Liver (tissue), 8 donors: ENCODE measurements at regions not wholly inside any gene's neighbourhood (a gene's known extent, or its start where the extent isn't known, plus 50 kb on each side); places are given as distances from the start of the nearest gene placed in this dataset.

ENCODE experiments used
- DNase-seq: peaks from one replicate; pipeline ENCODE4 v3.0.0-alpha.2; 2017; ENCODE audit warnings: low spot score
- H3K27ac ChIP-seq, 2 donors: one replicate each; pipeline ENCODE4 v1.7.0; 2013; ENCODE audit warnings: inconsistent platforms in 2 of 2, low read length in 2 of 2, control low read depth in 1 of 2, low read depth in 1 of 2, mild to moderate bottlenecking in 1 of 2
- H3K27me3 ChIP-seq, 4 donors: one replicate each; pipeline versions ENCODE4 v1.6.1 to v1.7.0; 2013; ENCODE audit warnings: low read length in 3 of 4, inconsistent platforms in 1 of 4, mild to moderate bottlenecking in 1 of 4, moderate library complexity in 1 of 4; ENCODE audit not compliant: control insufficient read depth in 4 of 4, insufficient read depth in 4 of 4
- H3K36me3 ChIP-seq, 4 donors: one replicate each; pipeline versions ENCODE4 v1.6.1 to v1.7.0; 2013; ENCODE audit warnings: low read length in 3 of 4, mild to moderate bottlenecking in 3 of 4, low read depth in 1 of 4, moderate library complexity in 1 of 4; ENCODE audit not compliant: control insufficient read depth in 4 of 4, insufficient read depth in 3 of 4
- H3K4me1 ChIP-seq, 4 donors: one replicate each; pipeline versions ENCODE4 v1.6.1 to v1.7.0; 2013; ENCODE audit warnings: low read length in 3 of 4, mild to moderate bottlenecking in 3 of 4, moderate library complexity in 1 of 4; ENCODE audit not compliant: control insufficient read depth in 4 of 4, insufficient read depth in 4 of 4
- H3K4me3 ChIP-seq, 3 donors: one replicate each; pipeline versions ENCODE4 v1.6.1 to v1.7.0; 2013; ENCODE audit warnings: low read length in 3 of 3, control low read depth in 1 of 3, low read depth in 1 of 3, mild to moderate bottlenecking in 1 of 3
- H3K9ac ChIP-seq, 2 donors: one replicate each; pipeline ENCODE4 v1.7.0; 2013; ENCODE audit warnings: low read length in 2 of 2, mild to moderate bottlenecking in 2 of 2, moderate library complexity in 2 of 2, control low read depth in 1 of 2, low read depth in 1 of 2
- H3K9me3 ChIP-seq, 4 donors: one replicate each; pipeline versions ENCODE4 v1.6.1 to v1.7.0; 2013; ENCODE audit warnings: low read length in 3 of 4; ENCODE audit not compliant: control insufficient read depth in 4 of 4
- EGR1 ChIP-seq, 2 donors: IDR thresholded peaks; 2 replicates each; pipeline ENCODE4 v1.6.1; 2016 to 2018; ENCODE audit warnings: antibody characterized with exemption in 2 of 2, low read depth in 2 of 2
- FOXA1 ChIP-seq: IDR thresholded peaks from 2 replicates; pipeline ENCODE4 v1.6.1; 2016; ENCODE audit warnings: antibody characterized with exemption
- FOXA2 ChIP-seq: IDR thresholded peaks from 2 replicates; pipeline ENCODE4 v1.6.1; 2016; ENCODE audit warnings: antibody characterized with exemption
- GABPA ChIP-seq, 2 donors: IDR thresholded peaks in 1 of 2; conservative IDR thresholded peaks in 1 of 2; 2 replicates each; pipeline ENCODE4 v1.6.1; 2016; ENCODE audit warnings: antibody characterized with exemption in 2 of 2, mild to moderate bottlenecking in 1 of 2, moderate library complexity in 1 of 2
- HNF4A ChIP-seq, 2 donors: conservative IDR thresholded peaks; 2 replicates each; pipeline ENCODE4 v1.6.1; 2016; ENCODE audit warnings: antibody characterized with exemption in 2 of 2, mild to moderate bottlenecking in 2 of 2
- HNF4G ChIP-seq: IDR thresholded peaks from 2 replicates; pipeline ENCODE4 v1.6.1; 2016; ENCODE audit warnings: antibody characterized with exemption
- JUND ChIP-seq, 2 donors: IDR thresholded peaks; 2 replicates each; pipeline ENCODE4 v1.6.1; 2016; ENCODE audit warnings: antibody characterized with exemption in 2 of 2
- NR2F2 ChIP-seq: IDR thresholded peaks from 2 replicates; pipeline ENCODE4 v1.6.1; 2016; ENCODE audit warnings: antibody characterized with exemption
- RAD21 ChIP-seq, 2 donors: IDR thresholded peaks; 2 replicates each; pipeline ENCODE4 v1.6.1; 2016; ENCODE audit warnings: antibody characterized with exemption in 2 of 2, mild to moderate bottlenecking in 2 of 2
- RXRA ChIP-seq, 2 donors: IDR thresholded peaks; 2 replicates each; pipeline ENCODE4 v1.6.1; 2017 to 2018; ENCODE audit warnings: antibody characterized with exemption in 2 of 2, mild to moderate bottlenecking in 1 of 2
- SP1 ChIP-seq: IDR thresholded peaks from 2 replicates; pipeline ENCODE4 v1.6.1; 2018; ENCODE audit warnings: antibody characterized with exemption, mild to moderate bottlenecking
- TAF1 ChIP-seq: conservative IDR thresholded peaks from 2 replicates; pipeline ENCODE4 v1.6.1; 2016; ENCODE audit warnings: antibody characterized with exemption, mild to moderate bottlenecking
- YY1 ChIP-seq: IDR thresholded peaks from 2 replicates; pipeline ENCODE4 v1.6.1; 2016; ENCODE audit warnings: antibody characterized with exemption, mild to moderate bottlenecking
- WGBS: extraction: QIAGEN DNeasy Blood & Tissue Kit; methylation state at CpG from one replicate; pipeline ENCODE4 v1.1.7; 2013; 5-methylcytosine and 5-hydroxymethylcytosine counted together
- TF ChIP-seq, protein P1 (sequence below): IDR thresholded peaks from 2 replicates; pipeline ENCODE4 v1.6.1; 2016; ENCODE audit warnings: antibody characterized with exemption, mild to moderate bottlenecking
- TF ChIP-seq, protein P2 (sequence below): IDR thresholded peaks from 2 replicates; pipeline ENCODE4 v1.6.1; 2016; ENCODE audit warnings: antibody characterized with exemption
- TF ChIP-seq, protein P3 (sequence below): IDR thresholded peaks from 2 replicates; pipeline ENCODE4 v1.6.1; 2016; ENCODE audit warnings: antibody characterized with exemption
- TF ChIP-seq, protein P4 (sequence below): fragments of 150-350 bp; IDR thresholded peaks from 2 replicates; pipeline ENCODE4 v1.5.1; 2017; ENCODE audit warnings: improper control_type of control experiment, low read depth, low read length; ENCODE audit not compliant: missing input control
- TF ChIP-seq, protein P5 (sequence below): IDR thresholded peaks from 2 replicates; pipeline ENCODE4 v1.6.1; 2016; ENCODE audit warnings: antibody characterized with exemption
- donor health status: healthy.
- donor health status: healthy.
- donor health status: healthy.
- donor health status: healthy.
- donor health status: healthy.

DNA sequence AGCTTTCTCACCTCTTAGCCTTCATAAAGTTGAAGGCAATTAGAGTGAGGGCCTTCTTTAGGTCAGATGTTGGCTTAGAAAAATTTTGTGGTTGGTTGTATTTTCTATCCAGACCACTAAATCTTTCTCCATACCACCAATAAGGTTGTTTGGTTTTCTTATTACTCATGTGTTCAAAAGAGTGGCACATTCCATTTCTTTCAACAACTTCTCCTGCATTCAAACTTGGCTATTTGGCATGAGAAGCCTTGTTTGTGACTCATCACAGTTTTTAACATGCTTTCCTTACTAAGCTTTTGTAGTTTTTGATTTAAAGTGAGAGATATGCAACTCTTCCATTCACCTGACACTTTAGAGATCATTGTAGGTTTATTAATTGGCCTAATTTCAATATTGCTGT, 949.6 kb downstream of the TBC1D32 start:
- no peak overlapping the region for H3K4me3 ChIP-seq
- no peaks in the 10 kb centered on the region for H3K9me3 ChIP-seq
- no peaks in the 10 kb centered on the region for H3K36me3 ChIP-seq
- no peak overlapping the region for H3K27ac ChIP-seq
- TF ChIP-seq TAF1 (no peak), FOXA1 (no peak), JUND (IDR thresholded peaks at IDR 0.05) (no peak), RAD21 (IDR thresholded peaks at IDR 0.05) (no peak), NR2F2 (no peak), HNF4A (conservative IDR thresholded peaks at IDR 0.05) (no peak), HNF4G (no peak), RXRA (IDR thresholded peaks at IDR 0.05) (no peak), SP1 (no peak), EGR1 (IDR thresholded peaks at IDR 0.05; ENCODE audit: low read depth in 2 of 2) (no peak), YY1 (no peak)
- TF ChIP-seq, protein P1, sequence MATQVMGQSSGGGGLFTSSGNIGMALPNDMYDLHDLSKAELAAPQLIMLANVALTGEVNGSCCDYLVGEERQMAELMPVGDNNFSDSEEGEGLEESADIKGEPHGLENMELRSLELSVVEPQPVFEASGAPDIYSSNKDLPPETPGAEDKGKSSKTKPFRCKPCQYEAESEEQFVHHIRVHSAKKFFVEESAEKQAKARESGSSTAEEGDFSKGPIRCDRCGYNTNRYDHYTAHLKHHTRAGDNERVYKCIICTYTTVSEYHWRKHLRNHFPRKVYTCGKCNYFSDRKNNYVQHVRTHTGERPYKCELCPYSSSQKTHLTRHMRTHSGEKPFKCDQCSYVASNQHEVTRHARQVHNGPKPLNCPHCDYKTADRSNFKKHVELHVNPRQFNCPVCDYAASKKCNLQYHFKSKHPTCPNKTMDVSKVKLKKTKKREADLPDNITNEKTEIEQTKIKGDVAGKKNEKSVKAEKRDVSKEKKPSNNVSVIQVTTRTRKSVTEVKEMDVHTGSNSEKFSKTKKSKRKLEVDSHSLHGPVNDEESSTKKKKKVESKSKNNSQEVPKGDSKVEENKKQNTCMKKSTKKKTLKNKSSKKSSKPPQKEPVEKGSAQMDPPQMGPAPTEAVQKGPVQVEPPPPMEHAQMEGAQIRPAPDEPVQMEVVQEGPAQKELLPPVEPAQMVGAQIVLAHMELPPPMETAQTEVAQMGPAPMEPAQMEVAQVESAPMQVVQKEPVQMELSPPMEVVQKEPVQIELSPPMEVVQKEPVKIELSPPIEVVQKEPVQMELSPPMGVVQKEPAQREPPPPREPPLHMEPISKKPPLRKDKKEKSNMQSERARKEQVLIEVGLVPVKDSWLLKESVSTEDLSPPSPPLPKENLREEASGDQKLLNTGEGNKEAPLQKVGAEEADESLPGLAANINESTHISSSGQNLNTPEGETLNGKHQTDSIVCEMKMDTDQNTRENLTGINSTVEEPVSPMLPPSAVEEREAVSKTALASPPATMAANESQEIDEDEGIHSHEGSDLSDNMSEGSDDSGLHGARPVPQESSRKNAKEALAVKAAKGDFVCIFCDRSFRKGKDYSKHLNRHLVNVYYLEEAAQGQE = no peak
- TF ChIP-seq, protein P2, sequence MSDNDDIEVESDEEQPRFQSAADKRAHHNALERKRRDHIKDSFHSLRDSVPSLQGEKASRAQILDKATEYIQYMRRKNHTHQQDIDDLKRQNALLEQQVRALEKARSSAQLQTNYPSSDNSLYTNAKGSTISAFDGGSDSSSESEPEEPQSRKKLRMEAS = no peak
- TF ChIP-seq, protein P3, sequence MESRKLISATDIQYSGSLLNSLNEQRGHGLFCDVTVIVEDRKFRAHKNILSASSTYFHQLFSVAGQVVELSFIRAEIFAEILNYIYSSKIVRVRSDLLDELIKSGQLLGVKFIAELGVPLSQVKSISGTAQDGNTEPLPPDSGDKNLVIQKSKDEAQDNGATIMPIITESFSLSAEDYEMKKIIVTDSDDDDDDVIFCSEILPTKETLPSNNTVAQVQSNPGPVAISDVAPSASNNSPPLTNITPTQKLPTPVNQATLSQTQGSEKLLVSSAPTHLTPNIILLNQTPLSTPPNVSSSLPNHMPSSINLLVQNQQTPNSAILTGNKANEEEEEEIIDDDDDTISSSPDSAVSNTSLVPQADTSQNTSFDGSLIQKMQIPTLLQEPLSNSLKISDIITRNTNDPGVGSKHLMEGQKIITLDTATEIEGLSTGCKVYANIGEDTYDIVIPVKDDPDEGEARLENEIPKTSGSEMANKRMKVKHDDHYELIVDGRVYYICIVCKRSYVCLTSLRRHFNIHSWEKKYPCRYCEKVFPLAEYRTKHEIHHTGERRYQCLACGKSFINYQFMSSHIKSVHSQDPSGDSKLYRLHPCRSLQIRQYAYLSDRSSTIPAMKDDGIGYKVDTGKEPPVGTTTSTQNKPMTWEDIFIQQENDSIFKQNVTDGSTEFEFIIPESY = no peak
- no peak overlapping the region for H3K9ac ChIP-seq
- H3K27me3 ChIP-seq = no peaks in the 10 kb centered on the region
- DNase-seq = no peak
- no peaks in the 10 kb centered on the region for H3K4me1 ChIP-seq

DNA sequence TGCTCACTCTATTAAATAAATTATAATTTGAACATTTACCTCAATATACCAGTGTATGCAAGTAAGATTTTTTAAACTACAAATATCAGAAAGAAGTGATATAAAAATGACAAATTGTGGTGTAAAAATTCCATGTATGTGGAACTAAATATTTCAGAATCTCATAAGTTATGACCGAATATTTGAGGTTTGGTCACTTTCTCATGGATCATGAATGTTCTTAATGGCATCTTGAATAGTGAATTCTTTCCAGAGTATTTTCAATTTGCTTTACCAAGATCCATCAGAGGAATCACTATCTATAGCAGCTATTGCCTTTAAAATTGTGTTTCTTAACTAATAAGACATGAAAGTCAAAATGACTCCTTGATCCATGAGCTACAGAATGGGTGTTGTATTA, 950.6 kb downstream of the TBC1D32 start:
- Histone ChIP-seq H3K9ac (no peak overlapping the region), H3K27ac (no peak overlapping the region), H3K4me1 (no peaks in the 10 kb centered on the region), H3K4me3 (no peak overlapping the region), H3K27me3 (no peaks in the 10 kb centered on the region), H3K9me3 (no peaks in the 10 kb centered on the region), H3K36me3 (no peaks in the 10 kb centered on the region)
- TF ChIP-seq JUND (IDR thresholded peaks at IDR 0.05) (no peak), FOXA1 (no peak), GABPA (IDR thresholded peaks at IDR 0.05 in 1 of 2, conservative IDR thresholded peaks at IDR 0.05 in 1 of 2) (no peak), TAF1 (no peak), RAD21 (IDR thresholded peaks at IDR 0.05) (no peak), NR2F2 (no peak), HNF4G (no peak), EGR1 (IDR thresholded peaks at IDR 0.05; ENCODE audit: low read depth in 2 of 2) (no peak), FOXA2 (no peak)
- TF ChIP-seq, protein P4, sequence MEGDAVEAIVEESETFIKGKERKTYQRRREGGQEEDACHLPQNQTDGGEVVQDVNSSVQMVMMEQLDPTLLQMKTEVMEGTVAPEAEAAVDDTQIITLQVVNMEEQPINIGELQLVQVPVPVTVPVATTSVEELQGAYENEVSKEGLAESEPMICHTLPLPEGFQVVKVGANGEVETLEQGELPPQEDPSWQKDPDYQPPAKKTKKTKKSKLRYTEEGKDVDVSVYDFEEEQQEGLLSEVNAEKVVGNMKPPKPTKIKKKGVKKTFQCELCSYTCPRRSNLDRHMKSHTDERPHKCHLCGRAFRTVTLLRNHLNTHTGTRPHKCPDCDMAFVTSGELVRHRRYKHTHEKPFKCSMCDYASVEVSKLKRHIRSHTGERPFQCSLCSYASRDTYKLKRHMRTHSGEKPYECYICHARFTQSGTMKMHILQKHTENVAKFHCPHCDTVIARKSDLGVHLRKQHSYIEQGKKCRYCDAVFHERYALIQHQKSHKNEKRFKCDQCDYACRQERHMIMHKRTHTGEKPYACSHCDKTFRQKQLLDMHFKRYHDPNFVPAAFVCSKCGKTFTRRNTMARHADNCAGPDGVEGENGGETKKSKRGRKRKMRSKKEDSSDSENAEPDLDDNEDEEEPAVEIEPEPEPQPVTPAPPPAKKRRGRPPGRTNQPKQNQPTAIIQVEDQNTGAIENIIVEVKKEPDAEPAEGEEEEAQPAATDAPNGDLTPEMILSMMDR = no peak
- TF ChIP-seq, protein P3 = no peak
- TF ChIP-seq, protein P5, sequence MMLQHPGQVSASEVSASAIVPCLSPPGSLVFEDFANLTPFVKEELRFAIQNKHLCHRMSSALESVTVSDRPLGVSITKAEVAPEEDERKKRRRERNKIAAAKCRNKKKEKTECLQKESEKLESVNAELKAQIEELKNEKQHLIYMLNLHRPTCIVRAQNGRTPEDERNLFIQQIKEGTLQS = no peak
- TF ChIP-seq, protein P2 = no peak
- TF ChIP-seq, protein P1 = no peak
- WGBS = 74% methylated on average over 1 of the region's 1 CpG
- no peak for DNase-seq
